SK-N-SH treated with all-trans-retinoic acid at 6 μM for 48 hours (cell line): ENCODE measurements at regions not wholly inside any gene's neighbourhood (a gene's known extent, or its start where the extent isn't known, plus 50 kb on each side); places are given as distances from the start of the nearest gene placed in this dataset.

ENCODE experiments used
- ATAC-seq: fragments of 200-7000 bp; cut with Tn5 transposase; 3 replicates; pipeline ENCODE4 v1.9.1; 2020; ENCODE audit warnings: mild to moderate bottlenecking, moderate library complexity
- ARNTL ChIP-seq: fragments of 450-650 bp; formaldehyde crosslinking; IDR thresholded peaks from 2 replicates; pipeline ENCODE4 v1.5.0; 2020; ENCODE audit warnings: low read depth, mild to moderate bottlenecking, moderate library complexity, borderline replicate concordance
- BACH2 ChIP-seq: fragments of 250-450 bp; sonication (Bioruptor Pico); IDR thresholded peaks from 2 replicates; pipeline ENCODE4 v1.9.0; 2021; ENCODE audit warnings: mild to moderate bottlenecking, borderline replicate concordance
- CREB5 ChIP-seq: fragments of 250-450 bp; sonication (Bioruptor Pico); IDR thresholded peaks from 2 replicates; pipeline ENCODE4 v1.5.1; 2020; ENCODE audit warnings: low read depth, mild to moderate bottlenecking, moderate library complexity
- CSDC2 ChIP-seq: fragments of 250-450 bp; sonication (Bioruptor Pico); IDR thresholded peaks from 2 replicates; pipeline ENCODE4 v1.5.0; 2020; ENCODE audit warnings: mild to moderate bottlenecking, moderate library complexity
- CSRNP3 ChIP-seq: fragments of 250-450 bp; sonication (Bioruptor Pico); IDR thresholded peaks from 2 replicates; pipeline ENCODE4 v1.5.1; 2021; ENCODE audit warnings: mild to moderate bottlenecking, moderate library complexity
- ESRRG ChIP-seq: fragments of 250-450 bp; sonication (Bioruptor Pico); IDR thresholded peaks from 2 replicates; pipeline ENCODE4 v1.6.1; 2021; ENCODE audit warnings: mild to moderate bottlenecking
- GLIS3 ChIP-seq: fragments of 250-450 bp; sonication (Bioruptor Pico); IDR thresholded peaks from 2 replicates; pipeline ENCODE4 v1.5.0; 2020; ENCODE audit warnings: mild to moderate bottlenecking, moderate library complexity
- OSR1 ChIP-seq: fragments of 250-450 bp; sonication (Bioruptor Pico); IDR thresholded peaks from 2 replicates; pipeline ENCODE4 v1.8.0; 2022; ENCODE audit warnings: moderate library complexity, mild to moderate bottlenecking, inconsistent platforms
- PPARA ChIP-seq: fragments of 250-450 bp; sonication (Bioruptor Pico); IDR thresholded peaks from 2 replicates; pipeline ENCODE4 v1.5.0; 2020; ENCODE audit warnings: mild to moderate bottlenecking, borderline replicate concordance
- SNAI2 ChIP-seq: fragments of 250-450 bp; sonication (Bioruptor Pico); IDR thresholded peaks from 2 replicates; pipeline ENCODE4 v1.5.0; 2020; ENCODE audit warnings: mild to moderate bottlenecking, moderate library complexity
- TCF4 ChIP-seq: fragments of 250-450 bp; sonication (Bioruptor Pico); IDR thresholded peaks from 2 replicates; pipeline ENCODE4 v1.8.0; 2021; ENCODE audit warnings: mild to moderate bottlenecking, moderate library complexity, borderline replicate concordance
- TOX ChIP-seq: fragments of 250-450 bp; sonication (Bioruptor Pico); IDR thresholded peaks from 2 replicates; pipeline ENCODE4 v1.8.0; 2021; ENCODE audit warnings: mild to moderate bottlenecking, moderate library complexity, borderline replicate concordance
- ZC3H10 ChIP-seq: fragments of 250-450 bp; sonication (Bioruptor Pico); IDR thresholded peaks from 2 replicates; pipeline ENCODE4 v1.5.1; 2021; ENCODE audit warnings: mild to moderate bottlenecking, moderate library complexity
- ZFP3 ChIP-seq: fragments of 250-450 bp; sonication (Bioruptor Pico); IDR thresholded peaks from 2 replicates; pipeline ENCODE4 v1.5.0; 2020; ENCODE audit warnings: mild to moderate bottlenecking, moderate library complexity
- ZFP30 ChIP-seq: fragments of 450-650 bp; formaldehyde crosslinking; IDR thresholded peaks from 2 replicates; pipeline ENCODE4 v1.5.0; 2022; ENCODE audit warnings: mild to moderate bottlenecking, moderate library complexity
- ZNF565 ChIP-seq: fragments of 450-650 bp; formaldehyde crosslinking; conservative IDR thresholded peaks from 2 replicates; pipeline ENCODE4 v1.5.0; 2020; ENCODE audit warnings: low read depth, mild to moderate bottlenecking, moderate library complexity
- ZNF70 ChIP-seq: fragments of 450-650 bp; formaldehyde crosslinking; IDR thresholded peaks from 2 replicates; pipeline ENCODE4 v1.5.0; 2020; ENCODE audit warnings: mild to moderate bottlenecking, moderate library complexity
- ZNF8 ChIP-seq: fragments of 450-650 bp; formaldehyde crosslinking; IDR thresholded peaks from 2 replicates; pipeline ENCODE4 v1.5.0; 2020; ENCODE audit warnings: mild to moderate bottlenecking, moderate library complexity
- TF ChIP-seq, protein P1 (sequence below): fragments of 250-450 bp; sonication (Bioruptor Pico); IDR thresholded peaks from 2 replicates; pipeline ENCODE4 v1.8.0; 2021; ENCODE audit warnings: low read depth, mild to moderate bottlenecking, moderate library complexity, borderline replicate concordance
- TF ChIP-seq, protein P2 (sequence below): fragments of 250-450 bp; sonication (Bioruptor Pico); IDR thresholded peaks from 2 replicates; pipeline ENCODE4 v1.8.0; 2020; ENCODE audit warnings: mild to moderate bottlenecking, moderate library complexity, borderline replicate concordance
- TF ChIP-seq, protein P3 (sequence below): fragments of 250-450 bp; sonication (Bioruptor Pico); IDR thresholded peaks from 2 replicates; pipeline ENCODE4 v1.5.0; 2020; ENCODE audit warnings: mild to moderate bottlenecking, moderate library complexity

DNA sequence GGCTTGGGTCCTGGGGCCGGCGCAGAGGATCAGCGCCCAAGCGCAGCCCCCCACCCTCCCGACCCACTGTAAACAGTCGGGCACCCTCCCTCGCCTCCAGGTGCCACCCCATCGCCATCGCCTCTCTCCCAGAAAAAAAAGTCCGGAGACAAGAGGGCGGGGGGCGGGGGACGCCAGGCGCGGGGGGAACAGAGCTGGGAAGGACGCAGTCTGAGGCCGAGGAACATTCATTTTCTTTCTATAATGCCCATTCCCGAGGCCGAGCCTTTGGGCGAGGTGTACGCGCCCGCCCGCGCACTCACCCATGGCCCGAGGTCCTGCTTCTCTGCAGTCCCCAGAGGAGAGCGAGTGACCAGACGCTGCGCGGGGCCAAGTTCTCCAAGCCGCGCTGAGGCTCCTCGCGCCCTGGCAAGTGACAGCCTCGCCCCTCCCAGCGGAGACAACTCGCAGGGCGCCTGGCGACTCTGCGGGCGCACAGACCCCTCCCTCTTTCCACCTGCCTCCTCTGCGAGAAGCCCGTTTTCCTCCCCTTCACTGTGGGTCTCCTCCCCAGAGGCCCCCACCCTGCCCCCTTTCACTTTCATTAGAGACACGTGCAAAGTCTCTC is 63.5 kb upstream of the WDR17 start:
- ATAC-seq: peak; percentile 80
- TF ChIP-seq, protein P1, sequence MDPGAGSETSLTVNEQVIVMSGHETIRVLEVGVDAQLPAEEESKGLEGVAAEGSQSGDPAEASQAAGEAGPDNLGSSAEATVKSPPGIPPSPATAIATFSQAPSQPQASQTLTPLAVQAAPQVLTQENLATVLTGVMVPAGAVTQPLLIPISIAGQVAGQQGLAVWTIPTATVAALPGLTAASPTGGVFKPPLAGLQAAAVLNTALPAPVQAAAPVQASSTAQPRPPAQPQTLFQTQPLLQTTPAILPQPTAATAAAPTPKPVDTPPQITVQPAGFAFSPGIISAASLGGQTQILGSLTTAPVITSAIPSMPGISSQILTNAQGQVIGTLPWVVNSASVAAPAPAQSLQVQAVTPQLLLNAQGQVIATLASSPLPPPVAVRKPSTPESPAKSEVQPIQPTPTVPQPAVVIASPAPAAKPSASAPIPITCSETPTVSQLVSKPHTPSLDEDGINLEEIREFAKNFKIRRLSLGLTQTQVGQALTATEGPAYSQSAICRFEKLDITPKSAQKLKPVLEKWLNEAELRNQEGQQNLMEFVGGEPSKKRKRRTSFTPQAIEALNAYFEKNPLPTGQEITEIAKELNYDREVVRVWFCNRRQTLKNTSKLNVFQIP: no peak
- no peak for TF ChIP-seq PPARA
- no peak for TF ChIP-seq ZC3H10
- TF ChIP-seq, protein P2, sequence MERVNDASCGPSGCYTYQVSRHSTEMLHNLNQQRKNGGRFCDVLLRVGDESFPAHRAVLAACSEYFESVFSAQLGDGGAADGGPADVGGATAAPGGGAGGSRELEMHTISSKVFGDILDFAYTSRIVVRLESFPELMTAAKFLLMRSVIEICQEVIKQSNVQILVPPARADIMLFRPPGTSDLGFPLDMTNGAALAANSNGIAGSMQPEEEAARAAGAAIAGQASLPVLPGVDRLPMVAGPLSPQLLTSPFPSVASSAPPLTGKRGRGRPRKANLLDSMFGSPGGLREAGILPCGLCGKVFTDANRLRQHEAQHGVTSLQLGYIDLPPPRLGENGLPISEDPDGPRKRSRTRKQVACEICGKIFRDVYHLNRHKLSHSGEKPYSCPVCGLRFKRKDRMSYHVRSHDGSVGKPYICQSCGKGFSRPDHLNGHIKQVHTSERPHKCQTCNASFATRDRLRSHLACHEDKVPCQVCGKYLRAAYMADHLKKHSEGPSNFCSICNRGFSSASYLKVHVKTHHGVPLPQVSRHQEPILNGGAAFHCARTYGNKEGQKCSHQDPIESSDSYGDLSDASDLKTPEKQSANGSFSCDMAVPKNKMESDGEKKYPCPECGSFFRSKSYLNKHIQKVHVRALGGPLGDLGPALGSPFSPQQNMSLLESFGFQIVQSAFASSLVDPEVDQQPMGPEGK (CRISPR knock-in tag): no peak
- TF ChIP-seq, protein P3, sequence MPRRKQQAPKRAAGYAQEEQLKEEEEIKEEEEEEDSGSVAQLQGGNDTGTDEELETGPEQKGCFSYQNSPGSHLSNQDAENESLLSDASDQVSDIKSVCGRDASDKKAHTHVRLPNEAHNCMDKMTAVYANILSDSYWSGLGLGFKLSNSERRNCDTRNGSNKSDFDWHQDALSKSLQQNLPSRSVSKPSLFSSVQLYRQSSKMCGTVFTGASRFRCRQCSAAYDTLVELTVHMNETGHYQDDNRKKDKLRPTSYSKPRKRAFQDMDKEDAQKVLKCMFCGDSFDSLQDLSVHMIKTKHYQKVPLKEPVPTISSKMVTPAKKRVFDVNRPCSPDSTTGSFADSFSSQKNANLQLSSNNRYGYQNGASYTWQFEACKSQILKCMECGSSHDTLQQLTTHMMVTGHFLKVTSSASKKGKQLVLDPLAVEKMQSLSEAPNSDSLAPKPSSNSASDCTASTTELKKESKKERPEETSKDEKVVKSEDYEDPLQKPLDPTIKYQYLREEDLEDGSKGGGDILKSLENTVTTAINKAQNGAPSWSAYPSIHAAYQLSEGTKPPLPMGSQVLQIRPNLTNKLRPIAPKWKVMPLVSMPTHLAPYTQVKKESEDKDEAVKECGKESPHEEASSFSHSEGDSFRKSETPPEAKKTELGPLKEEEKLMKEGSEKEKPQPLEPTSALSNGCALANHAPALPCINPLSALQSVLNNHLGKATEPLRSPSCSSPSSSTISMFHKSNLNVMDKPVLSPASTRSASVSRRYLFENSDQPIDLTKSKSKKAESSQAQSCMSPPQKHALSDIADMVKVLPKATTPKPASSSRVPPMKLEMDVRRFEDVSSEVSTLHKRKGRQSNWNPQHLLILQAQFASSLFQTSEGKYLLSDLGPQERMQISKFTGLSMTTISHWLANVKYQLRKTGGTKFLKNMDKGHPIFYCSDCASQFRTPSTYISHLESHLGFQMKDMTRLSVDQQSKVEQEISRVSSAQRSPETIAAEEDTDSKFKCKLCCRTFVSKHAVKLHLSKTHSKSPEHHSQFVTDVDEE (CRISPR knock-in tag): no peak
- TF ChIP-seq CSRNP3 (CRISPR knock-in tag): no peak
- no peak for TF ChIP-seq CREB5
- no peak for TF ChIP-seq BACH2 (CRISPR knock-in tag)
- no peak for TF ChIP-seq OSR1
- TF ChIP-seq ESRRG (CRISPR knock-in tag): no peak
- TF ChIP-seq ZFP30 (CRISPR knock-in tag): no peak
- no peak for TF ChIP-seq ZFP3 (CRISPR knock-in tag)

DNA sequence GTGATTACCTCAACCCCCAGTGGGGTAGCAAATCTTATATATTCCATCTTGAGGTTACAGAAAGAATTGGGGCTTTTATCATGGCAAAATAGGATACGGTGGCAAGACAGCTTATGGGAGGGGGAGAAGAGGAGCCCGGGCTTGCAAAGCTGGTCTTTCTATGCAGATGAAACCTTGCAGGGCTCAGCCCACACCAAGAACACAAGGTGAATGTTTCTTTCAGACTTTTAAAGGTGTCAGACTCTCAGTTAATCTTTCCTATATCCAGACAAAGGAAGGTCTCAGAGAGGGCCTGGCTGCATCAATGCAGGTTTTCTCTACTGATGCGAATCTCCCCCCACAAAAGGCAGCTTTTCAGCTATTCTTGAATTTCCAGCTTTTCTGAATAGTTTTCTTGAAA is 59.9 kb upstream of the WDR17 start:
- TF ChIP-seq ZFP3 (CRISPR knock-in tag) (no peak), ZNF565 (CRISPR knock-in tag) (no peak), BACH2 (CRISPR knock-in tag) (no peak), ZFP30 (CRISPR knock-in tag) (no peak), TCF4 (no peak), ARNTL (no peak), CREB5 (no peak), CSDC2 (no peak), TOX (CRISPR knock-in tag) (no peak), GLIS3 (CRISPR knock-in tag) (no peak), ZNF8 (CRISPR knock-in tag) (no peak)

DNA sequence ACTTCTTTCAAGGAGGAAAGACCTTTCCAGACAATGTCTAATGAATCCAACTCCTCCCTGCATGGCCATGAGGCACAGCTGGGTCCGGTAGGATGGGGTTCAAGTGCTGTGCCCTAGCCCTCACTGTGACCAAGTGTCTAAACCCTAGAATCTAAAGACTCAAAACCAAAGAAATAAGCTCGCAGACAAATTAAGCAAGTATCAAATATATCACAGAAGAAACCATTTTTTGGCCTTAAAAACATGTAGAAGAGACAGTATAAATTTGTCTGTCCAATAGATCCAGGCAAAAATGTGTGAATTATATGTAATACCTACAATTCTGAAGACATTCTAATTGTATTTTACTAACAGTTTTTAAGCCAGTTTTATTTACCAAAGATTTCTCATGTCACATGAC is 56.4 kb upstream of the WDR17 start:
- ATAC-seq: no peak
- TF ChIP-seq, protein P1: no peak
- TF ChIP-seq TCF4: no peak
- no peak for TF ChIP-seq TOX (CRISPR knock-in tag)
- no peak for TF ChIP-seq ZNF70 (CRISPR knock-in tag)
- TF ChIP-seq ARNTL: no peak
- no peak for TF ChIP-seq CSDC2
- TF ChIP-seq, protein P3 (CRISPR knock-in tag): no peak
- no peak for TF ChIP-seq SNAI2 (CRISPR knock-in tag)
- TF ChIP-seq PPARA: no peak
- no peak for TF ChIP-seq BACH2 (CRISPR knock-in tag)

More for the DNA sequence above, 59.9 kb upstream of the WDR17 start:
- no peak for ATAC-seq
